B cell (primary cell): ENCODE measurements at regions not wholly inside any gene's neighbourhood (a gene's known extent, or its start where the extent isn't known, plus 50 kb on each side); places are given as distances from the start of the nearest gene placed in this dataset.
"Not testable (repeated sequence)": the region's sequence is repeated elsewhere in the genome, so short reads cannot be mapped to it uniquely, and the experiment has no call there.

Experiments used
- ATAC-seq: fragments of 200-7000 bp; cut with Tn5 transposase; one replicate; pipeline ENCODE4 v1.10.0; 2021; ENCODE audit warnings: low read depth, mild to moderate bottlenecking, moderate number of reproducible peaks, moderate library complexity
- CTCF ChIA-PET: fragments of 350-600 bp; sonication (Branson Sonifier 250); formaldehyde crosslinking; loops from one replicate; lab custom pipeline; 2021; ENCODE audit warnings: antibody characterized with exemption, inconsistent platforms; lab: Charles Lee
- POLR2A ChIA-PET: fragments of 350-600 bp; sonication (Branson Sonifier 250); formaldehyde crosslinking; loops from one replicate; lab custom pipeline; 2021; ENCODE audit warnings: antibody characterized with exemption; lab: Charles Lee
- DNase-seq: peaks from one replicate; pipeline ENCODE4 v3.0.0; 2013
- H2AFZ ChIP-seq: 2 replicates; pipeline ENCODE4 v1.6.1; 2012; ENCODE audit warnings: mild to moderate bottlenecking, low read depth, low read length; ENCODE audit not compliant: insufficient read depth, poor library complexity, severe bottlenecking
- H3K27ac ChIP-seq, 2 donors: 1 replicate in 1 of 2; 2 replicates in 1 of 2; pipeline ENCODE4 v1.5.1; 2012 to 2013; ENCODE audit warnings: low read length in 2 of 2, mild to moderate bottlenecking in 2 of 2, moderate library complexity in 1 of 2
- H3K27me3 ChIP-seq, 4 experiments: fragments of 200-600 bp in 1 of 4; sonication (generic) in 1 of 4; replicated peaks in 1 of 4; 1 replicate in 2 of 4; 2 replicates in 2 of 4; pipeline versions ENCODE4 v1.6.1 to v1.7.0; 2013 to 2016; ENCODE audit warnings: low read length in 3 of 4, mild to moderate bottlenecking in 2 of 4, mixed read lengths in 1 of 4, moderate library complexity in 1 of 4; ENCODE audit not compliant: insufficient read depth in 4 of 4, control insufficient read depth in 3 of 4; ENCODE audit errors: control extremely low read depth in 1 of 4
- H3K36me3 ChIP-seq, 2 experiments: replicated peaks in 1 of 2; 1 replicate in 1 of 2; 2 replicates in 1 of 2; pipeline versions ENCODE4 v1.6.1 to v1.7.1; 2013; ENCODE audit warnings: low read length in 1 of 2; ENCODE audit not compliant: insufficient read depth in 2 of 2, control insufficient read depth in 1 of 2; ENCODE audit errors: control extremely low read depth in 1 of 2, extremely low read depth in 1 of 2
- H3K4me1 ChIP-seq, 2 donors: fragments of 200-600 bp in 1 of 2; sonication (generic) in 1 of 2; 1 replicate in 1 of 2; 2 replicates in 1 of 2; pipeline versions ENCODE4 v1.5.1 to v1.6.1; 2013 to 2017; ENCODE audit warnings: low read length in 2 of 2; ENCODE audit not compliant: control insufficient read depth in 2 of 2, insufficient read depth in 2 of 2
- H3K4me2 ChIP-seq: replicated peaks from 2 replicates; pipeline ENCODE3; 2012; ENCODE audit warnings: mild to moderate bottlenecking, low read depth, low read length; ENCODE audit not compliant: poor library complexity, severe bottlenecking
- H3K4me3 ChIP-seq, 5 experiments: fragments of 200-600 bp in 1 of 5; sonication (generic) in 1 of 5; 1 replicate in 3 of 5; 2 replicates in 2 of 5; pipeline versions ENCODE4 v1.5.1 to v1.7.0; 2011 to 2016; ENCODE audit warnings: low read length in 4 of 5, mild to moderate bottlenecking in 4 of 5, low read depth in 2 of 5, control low read depth in 1 of 5, moderate library complexity in 1 of 5; ENCODE audit not compliant: insufficient read depth in 1 of 5; ENCODE audit errors: control extremely low read depth in 1 of 5, extremely low read depth in 1 of 5
- H3K79me2 ChIP-seq: fragments of 200-600 bp; sonication (generic); one replicate; pipeline ENCODE4 v1.6.0; 2016; ENCODE audit warnings: low read length; ENCODE audit not compliant: control insufficient read depth, insufficient read depth
- H3K9ac ChIP-seq: fragments of 200-600 bp; sonication (generic); 2 replicates; pipeline ENCODE4 v1.6.1; 2017; ENCODE audit warnings: mild to moderate bottlenecking, low read length, moderate library complexity
- H3K9me3 ChIP-seq, 3 donors: one replicate each; pipeline versions ENCODE4 v1.6.1 to v1.7.1; 2013; ENCODE audit warnings: low read length in 2 of 3; ENCODE audit not compliant: control insufficient read depth in 2 of 3, insufficient read depth in 1 of 3; ENCODE audit errors: control extremely low read depth in 1 of 3
- H4K20me1 ChIP-seq: 2 replicates; pipeline ENCODE4 v1.6.0; 2012; ENCODE audit warnings: mild to moderate bottlenecking, low read length; ENCODE audit not compliant: insufficient read depth, control insufficient read depth, poor library complexity, severe bottlenecking
- H3K27ac Mint-ChIP-seq: one replicate; pipeline ENCODE4 v1.8.0; 2021; ENCODE audit warnings: mixed read lengths
- H3K27me3 Mint-ChIP-seq: one replicate; pipeline ENCODE4 v1.8.0; 2021; ENCODE audit warnings: mixed read lengths
- H3K4me1 Mint-ChIP-seq: one replicate; pipeline ENCODE4 v1.8.0; 2021; ENCODE audit warnings: mixed read lengths
- H3K4me3 Mint-ChIP-seq: one replicate; pipeline ENCODE4 v1.8.0; 2021; ENCODE audit warnings: mixed read lengths
- H3K9me3 Mint-ChIP-seq: one replicate; pipeline ENCODE4 v1.8.0; 2022; ENCODE audit warnings: mixed read lengths; ENCODE audit not compliant: insufficient read depth
- CTCF ChIP-seq: fragments of 200-600 bp; IDR thresholded peaks from one replicate; pipeline ENCODE4 v1.8.0; 2022; ENCODE audit warnings: antibody characterized with exemption, mild to moderate bottlenecking
- EZH2 ChIP-seq: IDR thresholded peaks from 2 replicates; pipeline ENCODE4 v1.6.1; 2012; ENCODE audit warnings: borderline replicate concordance, low read depth, mild to moderate bottlenecking, moderate library complexity, low read length; ENCODE audit not compliant: insufficient read depth, poor library complexity, severe bottlenecking
- whole genome bisulfite sequencing: methylation state at CpG from one replicate; pipeline ENCODE4 v1.1.5; 2013; ENCODE audit warnings: missing lambda C conversion rate; ENCODE audit not compliant: insufficient coverage; 5-methylcytosine and 5-hydroxymethylcytosine counted together
- intact Hi-C: fragments of 100-400 bp; cut with micrococcal nuclease; formaldehyde crosslinking; loops from one replicate; pipeline ENCODE4 v1.10.0; 2022

- no peaks in the 10 kb centered on the region for H3K4me1 ChIP-seq
- DNase-seq (no peak), ATAC-seq (no peak)
- no peaks in the 10 kb centered on the region for H3K27me3 Mint-ChIP-seq
- H3K4me3 Mint-ChIP-seq, result no peak overlapping the region
- H3K79me2 ChIP-seq, result no peaks in the 10 kb centered on the region
- CTCF ChIA-PET, result no interaction called here
- H3K27ac Mint-ChIP-seq, result no peak overlapping the region
- no peaks in the 10 kb centered on the region for H3K9me3 Mint-ChIP-seq
- no peak overlapping the region for H2AFZ ChIP-seq
- no peaks in the 10 kb centered on the region for H3K36me3 ChIP-seq
- no peak overlapping the region for H3K9ac ChIP-seq
- no peaks in the 10 kb centered on the region for H4K20me1 ChIP-seq
- no peaks in the 10 kb centered on the region for H3K27me3 ChIP-seq
- no peak overlapping the region for H3K27ac ChIP-seq
- no peaks in the 10 kb centered on the region for H3K4me1 Mint-ChIP-seq
- no peaks in the 10 kb centered on the region for H3K9me3 ChIP-seq
- H3K4me2 ChIP-seq, result no peak overlapping the region
- intact Hi-C loops, result no loop called here
- H3K4me3 ChIP-seq, result no peak overlapping the region
- WGBS, result 95% methylated on average over 4 of the region's 4 CpGs
- TF ChIP-seq EZH2 (no peak), CTCF (no peak)
- POLR2A ChIA-PET, result no interaction called here
These were observed 208.3 kb downstream of the NPIPB11 start for GRCh38 chr16:29198231-29198630.

- H3K27me3 ChIP-seq, H3K4me3 Mint-ChIP-seq, H3K9ac ChIP-seq, H3K36me3 ChIP-seq, CTCF ChIA-PET, H3K27ac ChIP-seq, H3K27me3 Mint-ChIP-seq, H3K9me3 ChIP-seq, H3K4me3 ChIP-seq, ATAC-seq, POLR2A ChIA-PET, H3K79me2 ChIP-seq, H3K4me2 ChIP-seq, H3K4me1 ChIP-seq, DNase-seq, H3K27ac Mint-ChIP-seq, H3K9me3 Mint-ChIP-seq, intact Hi-C loops, H3K4me1 Mint-ChIP-seq, H2AFZ ChIP-seq, H4K20me1 ChIP-seq: not testable (repeated sequence)
- 98% methylated on average over 5 of the region's 5 CpGs for WGBS
These were observed 208.9 kb downstream of the NPIPB11 start for GRCh38 chr16:29197494-29198100.

GRCh38 chr16:29196746-29197145, 209.8 kb downstream of the NPIPB11 start:
- H4K20me1 ChIP-seq, H3K27me3 Mint-ChIP-seq, CTCF ChIA-PET, ATAC-seq, H3K9ac ChIP-seq, H3K36me3 ChIP-seq, H3K27ac Mint-ChIP-seq, POLR2A ChIA-PET, DNase-seq, H3K4me1 Mint-ChIP-seq, H3K9me3 Mint-ChIP-seq, H3K27ac ChIP-seq, H3K4me3 ChIP-seq, H3K9me3 ChIP-seq, H3K79me2 ChIP-seq, H3K4me2 ChIP-seq, H3K27me3 ChIP-seq, H3K4me1 ChIP-seq, H2AFZ ChIP-seq, intact Hi-C loops, H3K4me3 Mint-ChIP-seq: not testable (repeated sequence)
- WGBS, result no CpG with 5 or more reads among the region's 1 CpG
